IMR-90 (cell line): ENCODE measurements at regions not wholly inside any gene's neighbourhood (a gene's known extent, or its start where the extent isn't known, plus 50 kb on each side); places are given as distances from the start of the nearest gene placed in this dataset.

Experiments used
- ATAC-seq: fragments of 200-7000 bp; cut with Tn5 transposase; 2 replicates; pipeline ENCODE4 v1.9.1; 2020; ENCODE audit warnings: low read depth, mild to moderate bottlenecking, moderate library complexity
- BruUV-seq: library from RNA; stranded (reverse); fragments of 400-500 nt; replicated peaks from 2 replicates; lab custom pipeline; 2021; lab: Mats Ljungman, UMichigan
- CTCF ChIA-PET: fragments of 300-600 bp; formaldehyde crosslinking; extraction: SDS; loops from one replicate; lab custom pipeline; 2021; ENCODE audit warnings: antibody characterized with exemption; lab: Yijun Ruan, JAX
- POLR2A ChIA-PET: fragments of 300-600 bp; sonication (Branson Sonifier 250); formaldehyde crosslinking; loops from one replicate; lab custom pipeline; 2022; ENCODE audit warnings: antibody characterized with exemption; ENCODE audit not compliant: unreplicated experiment; lab: Charles Lee
- DNase-seq: peaks from one replicate; pipeline ENCODE4 v3.0.0; 2013
- H2AFZ ChIP-seq: replicated peaks from 2 replicates; pipeline ENCODE3; 2013; ENCODE audit warnings: low read length, mild to moderate bottlenecking; ENCODE audit not compliant: poor library complexity
- H2AK5ac ChIP-seq: 2 replicates; pipeline ENCODE4 v1.6.1; 2013; ENCODE audit warnings: low read depth, low read length, inconsistent platforms
- H2AK9ac ChIP-seq: replicated peaks from 2 replicates; pipeline ENCODE3; 2013; ENCODE audit warnings: mild to moderate bottlenecking, low read depth, low read length, moderate library complexity; ENCODE audit not compliant: poor library complexity
- H2BK120ac ChIP-seq: 2 replicates; pipeline ENCODE4 v1.6.1; 2013; ENCODE audit warnings: low read depth, low read length, inconsistent platforms
- H2BK15ac ChIP-seq: 3 replicates; pipeline ENCODE4 v1.6.1; 2013; ENCODE audit warnings: low read depth, low read length, inconsistent platforms
- H2BK20ac ChIP-seq: 2 replicates; pipeline ENCODE4 v1.6.1; 2013; ENCODE audit warnings: low read depth, mild to moderate bottlenecking, inconsistent platforms, low read length, moderate library complexity
- H2BK5ac ChIP-seq: 2 replicates; pipeline ENCODE4 v1.6.1; 2013; ENCODE audit warnings: mild to moderate bottlenecking, low read depth, low read length, inconsistent platforms; ENCODE audit not compliant: poor library complexity, severe bottlenecking
- H3K14ac ChIP-seq: replicated peaks from 2 replicates; pipeline ENCODE4 v1.6.1; 2013; ENCODE audit warnings: low read depth, low read length, inconsistent platforms
- H3K18ac ChIP-seq: 2 replicates; pipeline ENCODE4 v1.6.1; 2013; ENCODE audit warnings: low read depth, low read length, control low read depth
- H3K23ac ChIP-seq: 2 replicates; pipeline ENCODE4 v1.6.1; 2013; ENCODE audit warnings: low read depth, low read length, inconsistent platforms
- H3K27ac ChIP-seq: 2 replicates; pipeline ENCODE4 v1.5.1; 2013; ENCODE audit warnings: mild to moderate bottlenecking, control low read depth, low read length; ENCODE audit not compliant: insufficient read depth
- H3K27me3 ChIP-seq: 2 replicates; pipeline ENCODE4 v1.6.1; 2013; ENCODE audit warnings: low read length; ENCODE audit not compliant: control insufficient read depth, insufficient read depth
- H3K36me3 ChIP-seq: 2 replicates; pipeline ENCODE4 v1.6.1; 2013; ENCODE audit warnings: low read length, mixed read lengths; ENCODE audit not compliant: control insufficient read depth, insufficient read depth
- H3K4ac ChIP-seq: 2 replicates; pipeline ENCODE4 v1.6.1; 2013; ENCODE audit warnings: low read depth, low read length, inconsistent platforms
- H3K4me1 ChIP-seq: 2 replicates; pipeline ENCODE4 v1.6.1; 2013; ENCODE audit warnings: low read length, mixed read lengths; ENCODE audit not compliant: control insufficient read depth, insufficient read depth
- H3K4me2 ChIP-seq: 2 replicates; pipeline ENCODE4 v1.6.1; 2013; ENCODE audit warnings: low read depth, mild to moderate bottlenecking, control low read depth, low read length, moderate library complexity
- H3K4me3 ChIP-seq: 2 replicates; pipeline ENCODE4 v1.5.1; 2013; ENCODE audit warnings: low read depth, mild to moderate bottlenecking, control low read depth, low read length, moderate library complexity; ENCODE audit not compliant: insufficient read depth
- H3K56ac ChIP-seq: 2 replicates; pipeline ENCODE4 v1.6.1; 2013; ENCODE audit warnings: low read length, inconsistent platforms; ENCODE audit not compliant: insufficient read depth; ENCODE audit errors: extremely low read depth
- H3K79me1 ChIP-seq, 2 experiments: 2 replicates each; pipeline ENCODE4 v1.6.1; 2013; ENCODE audit warnings: low read length in 2 of 2, inconsistent platforms in 1 of 2, low read depth in 1 of 2
- H3K9ac ChIP-seq: 2 replicates; pipeline ENCODE4 v1.6.1; 2013; ENCODE audit warnings: low read depth, low read length, control low read depth
- H3K9me1 ChIP-seq: 2 replicates; pipeline ENCODE4 v1.6.1; 2013; ENCODE audit warnings: low read length, inconsistent platforms; ENCODE audit not compliant: insufficient read depth
- H3K9me3 ChIP-seq: 2 replicates; pipeline ENCODE4 v1.6.1; 2013; ENCODE audit warnings: low read length; ENCODE audit not compliant: control insufficient read depth, insufficient read depth
- H4K20me1 ChIP-seq: 2 replicates; pipeline ENCODE4 v1.6.1; 2013; ENCODE audit warnings: low read length, inconsistent platforms; ENCODE audit not compliant: insufficient read depth
- H4K5ac ChIP-seq: 2 replicates; pipeline ENCODE4 v1.6.1; 2013; ENCODE audit warnings: mild to moderate bottlenecking, low read depth, low read length, control low read depth
- H4K8ac ChIP-seq, 2 experiments: 2 replicates each; pipeline ENCODE4 v1.6.1; 2013; ENCODE audit warnings: low read depth in 2 of 2, low read length in 2 of 2, control low read depth in 1 of 2, inconsistent platforms in 1 of 2
- H4K91ac ChIP-seq: 2 replicates; pipeline ENCODE4 v1.6.1; 2013; ENCODE audit warnings: low read depth, low read length, inconsistent platforms; ENCODE audit not compliant: insufficient read depth
- BHLHE40 ChIP-seq: fragments of 150-350 bp; IDR thresholded peaks from 2 replicates; pipeline ENCODE4 v1.6.1; 2016; ENCODE audit warnings: mild to moderate bottlenecking, low read depth, low read length
- CEBPB ChIP-seq: IDR thresholded peaks from 2 replicates; pipeline ENCODE4 v1.6.1; 2012; ENCODE audit warnings: low read depth, low read length, improper control_type of control experiment
- CHD1 ChIP-seq: IDR thresholded peaks from 2 replicates; pipeline ENCODE4 v1.6.1; 2012; ENCODE audit warnings: low read depth, low read length, improper control_type of control experiment
- CTCF ChIP-seq: conservative IDR thresholded peaks from 2 replicates; pipeline ENCODE4 v1.5.1; 2012; ENCODE audit warnings: mild to moderate bottlenecking, low read depth, low read length, improper control_type of control experiment
- ELK1 ChIP-seq: fragments of 150-350 bp; IDR thresholded peaks from 2 replicates; pipeline ENCODE4 v1.6.1; 2016; ENCODE audit warnings: low read depth, mild to moderate bottlenecking, low read length, moderate library complexity, borderline replicate concordance
- FOS ChIP-seq: fragments of 150-350 bp; IDR thresholded peaks from 2 replicates; pipeline ENCODE4 v1.6.1; 2016; ENCODE audit warnings: low read depth, low read length
- MAFK ChIP-seq: IDR thresholded peaks from 2 replicates; pipeline ENCODE4 v1.6.1; 2012; ENCODE audit warnings: low read depth, low read length, improper control_type of control experiment
- MAZ ChIP-seq: IDR thresholded peaks from 2 replicates; pipeline ENCODE4 v1.6.1; 2012; ENCODE audit warnings: low read depth, mild to moderate bottlenecking, low read length, improper control_type of control experiment, moderate library complexity, borderline replicate concordance
- MXI1 ChIP-seq: IDR thresholded peaks from 2 replicates; pipeline ENCODE4 v1.6.1; 2012; ENCODE audit warnings: low read depth, mild to moderate bottlenecking, low read length, moderate library complexity, borderline replicate concordance
- NFE2L2 ChIP-seq: fragments of 150-350 bp; IDR thresholded peaks from 2 replicates; pipeline ENCODE4 v1.6.1; 2016; ENCODE audit warnings: low read depth, mild to moderate bottlenecking, low read length
- POLR2A ChIP-seq: IDR thresholded peaks from 2 replicates; pipeline ENCODE4 v1.6.1; 2012; ENCODE audit warnings: mild to moderate bottlenecking, low read depth, low read length
- RAD21 ChIP-seq: IDR thresholded peaks from 2 replicates; pipeline ENCODE4 v1.6.1; 2012; ENCODE audit warnings: low read length, improper control_type of control experiment
- RCOR1 ChIP-seq: IDR thresholded peaks from 2 replicates; pipeline ENCODE4 v1.6.1; 2012; ENCODE audit warnings: mild to moderate bottlenecking, low read length, improper control_type of control experiment; ENCODE audit not compliant: insufficient replicate concordance
- RFX5 ChIP-seq: IDR thresholded peaks from 2 replicates; pipeline ENCODE4 v1.8.0; 2012; ENCODE audit warnings: low read depth, mild to moderate bottlenecking, low read length, moderate library complexity
- SMC3 ChIP-seq: fragments of 150-350 bp; IDR thresholded peaks from 2 replicates; pipeline ENCODE4 v1.6.1; 2016; ENCODE audit warnings: low read depth, mild to moderate bottlenecking, antibody characterized with exemption, low read length, moderate library complexity
- USF2 ChIP-seq: fragments of 150-350 bp; IDR thresholded peaks from 2 replicates; pipeline ENCODE4 v1.6.1; 2017; ENCODE audit warnings: mild to moderate bottlenecking, antibody characterized with exemption, low read length, low read depth
- WGBS, 2 experiments: methylation state at CpG; one replicate each; pipeline versions ENCODE4 v1.1.5 to v1.1.7; 2013; ENCODE audit warnings: missing lambda C conversion rate in 2 of 2; ENCODE audit not compliant: insufficient read length in 1 of 2; ENCODE audit errors: extremely low coverage in 2 of 2; 5-methylcytosine and 5-hydroxymethylcytosine counted together
- dilution Hi-C: fragments of 300-500 bp; cut with HindIII; formaldehyde crosslinking; loops from one replicate; pipeline ENCODE4 v1.14.3; 2018; ENCODE audit warnings: low sequenced_read_pairs; ENCODE audit not compliant: unreplicated experiment
- in situ Hi-C: fragments of 300-500 bp; cut with MboI; formaldehyde crosslinking; loops from 3 replicates; pipeline ENCODE4 v1.14.3; 2019; ENCODE audit warnings: low sequenced_read_pairs, inconsistent platforms, mixed read lengths
- intact Hi-C: fragments of 100-400 bp; cut with micrococcal nuclease; formaldehyde crosslinking; loops from 2 replicates; pipeline ENCODE4 v1.10.0; 2022

- Histone ChIP-seq H2AK9ac (no peak overlapping the region), H2BK20ac (no peak overlapping the region), H3K14ac (no peak overlapping the region), H3K4me3 (no peak overlapping the region), H4K8ac (no peak overlapping the region), H3K9ac (no peak overlapping the region), H4K5ac (no peak overlapping the region), H4K91ac (no peak overlapping the region), H2AFZ (no peak overlapping the region), H3K4ac (no peak overlapping the region), H3K9me1 (no peaks in the 10 kb centered on the region), H3K56ac (no peak overlapping the region), H3K4me1 (no peaks in the 10 kb centered on the region), H3K36me3 (no peaks in the 10 kb centered on the region; the same call in 1 of the 2 replicates), H3K23ac (no peak overlapping the region), H3K4me2 (no peak overlapping the region), H3K27me3 (no peaks in the 10 kb centered on the region), H3K27ac (no peak overlapping the region), H4K20me1 (no peaks in the 10 kb centered on the region), H2AK5ac (no peak overlapping the region), H3K18ac (no peak overlapping the region), H2BK5ac (no peak overlapping the region), H3K9me3 (0 out of 2 replicates have a peak, but pooled peaks cover 2% of the 10 kb centered on the region), H2BK15ac (no peak overlapping the region), H2BK120ac (no peak overlapping the region), H3K79me1 (no peaks in the 10 kb centered on the region)
- dilution Hi-C loops (no loop called here), intact Hi-C loops (no loop called here), in situ Hi-C loops (no loop called here)
- no TSS peak for BruUV-seq
- no peak for ATAC-seq
- CTCF ChIA-PET, result no interaction called here
- TF ChIP-seq CEBPB (no peak), POLR2A (no peak), MAFK (no peak), BHLHE40 (no peak), RFX5 (no peak), MAZ (no peak), FOS (no peak), RAD21 (no peak), CHD1 (no peak), ELK1 (no peak), MXI1 (no peak), CTCF (no peak), SMC3 (no peak), RCOR1 (no peak), NFE2L2 (no peak), USF2 (no peak)
- POLR2A ChIA-PET, result no interaction called here
- 83% methylated on average over 2 of the region's 4 CpGs; no CpG with 5 or more reads in 1 of the 2 experiments for WGBS, 2 experiments
- DNase-seq, result no peak
Measured at GRCh38 chrX:149993989-149994388, 55.7 kb upstream of the EOLA2 start.
